GM19240 (cell line): ENCODE measurements at regions not wholly inside any gene's neighbourhood (a gene's known extent, or its start where the extent isn't known, plus 50 kb on each side); places are given as distances from the start of the nearest gene placed in this dataset.

Source experiments
- DNase-seq: peaks from one replicate; pipeline ENCODE4 v3.0.0; 2011; ENCODE audit warnings: low spot score; ENCODE audit not compliant: insufficient read length

- no peak for DNase-seq
Observed at GRCh38 chr4:187309456-187309855, 585.8 kb upstream of the FAT1 start.

GRCh38 chr4:187312299-187312698, 588.6 kb upstream of the FAT1 start:
- DNase-seq = no peak

- DNase-seq = no peak
Observed at GRCh38 chr4:187317799-187318198, 594.1 kb upstream of the FAT1 start.

GRCh38 chr4:187321711-187322110, 598.1 kb upstream of the FAT1 start:
- DNase-seq = no peak

GRCh38 chr4:187332141-187332540, 608.5 kb upstream of the FAT1 start:
- DNase-seq = no peak

- no peak for DNase-seq
Observed at GRCh38 chr4:187333151-187333550, 609.5 kb upstream of the FAT1 start.

- no peak for DNase-seq
Observed at GRCh38 chr4:187335339-187335738, 611.7 kb upstream of the FAT1 start.

- DNase-seq = no peak
Observed at GRCh38 chr4:187354740-187355139, 631.1 kb upstream of the FAT1 start.

- no peak for DNase-seq
Observed at GRCh38 chr4:187357045-187357643, 633.5 kb upstream of the FAT1 start.

- DNase-seq = no peak
Observed at GRCh38 chr4:187357821-187358220, 634.2 kb upstream of the FAT1 start.

GRCh38 chr4:187362937-187363857, 632.4 kb upstream of the ZFP42 start:
- no peak for DNase-seq

- DNase-seq = no peak
Observed at GRCh38 chr4:187364401-187364800, 631.2 kb upstream of the ZFP42 start.

GRCh38 chr4:187364851-187365250, 630.7 kb upstream of the ZFP42 start:
- no peak for DNase-seq

- no peak for DNase-seq
Observed at GRCh38 chr4:187366530-187366929, 629.0 kb upstream of the ZFP42 start.

- DNase-seq = no peak
Observed at GRCh38 chr4:187370918-187371317, 624.7 kb upstream of the ZFP42 start.

- DNase-seq = no peak
Observed at GRCh38 chr4:187378441-187378840, 617.1 kb upstream of the ZFP42 start.

GRCh38 chr4:187380181-187380581, 615.4 kb upstream of the ZFP42 start:
- DNase-seq = no peak

GRCh38 chr4:187383181-187383580, 612.4 kb upstream of the ZFP42 start:
- no peak for DNase-seq

GRCh38 chr4:187387739-187388138, 607.8 kb upstream of the ZFP42 start:
- no peak for DNase-seq

GRCh38 chr4:187389420-187389819, 606.2 kb upstream of the ZFP42 start:
- no peak for DNase-seq

- DNase-seq = no peak
Observed at GRCh38 chr4:187390646-187391045, 604.9 kb upstream of the ZFP42 start.

GRCh38 chr4:187393531-187394344, 601.8 kb upstream of the ZFP42 start:
- no peak for DNase-seq
